ENCODE measurements at regions not wholly inside any gene's neighbourhood (a gene's known extent, or its start where the extent isn't known, plus 50 kb on each side); places are given as distances from the start of the nearest gene placed in this dataset.

GRCh38 chr22:48204296-48204695, 1441.8 kb downstream of the TBC1D22A start:
- no peaks in the 10 kb centered on the region for H3K36me3 ChIP-seq (ENCODE audit: control insufficient read depth in 1 of 2, insufficient read depth in 2 of 2, low read length in 2 of 2)
- no peaks in the 10 kb centered on the region for H3K9me3 ChIP-seq (ENCODE audit: control insufficient read depth in 1 of 2, low read length in 2 of 2)
- no peak overlapping the region for H3K4me3 ChIP-seq (ENCODE audit: low read depth in 1 of 2, low read length in 2 of 2)
- H3K4me1 ChIP-seq (ENCODE audit: control insufficient read depth in 1 of 2, insufficient read depth in 2 of 2, low read length in 2 of 2), result no peaks in the 10 kb centered on the region
- no peaks in the 10 kb centered on the region for H3K27me3 ChIP-seq (ENCODE audit: low read depth, low read length)
- no peak overlapping the region for H3K27ac ChIP-seq (ENCODE audit: low read length)

GRCh38 chr22:48199667-48200066, 1437.2 kb downstream of the TBC1D22A start:
- Histone ChIP-seq H3K36me3 (ENCODE audit: control insufficient read depth in 1 of 2, insufficient read depth in 2 of 2, low read length in 2 of 2) (no peaks in the 10 kb centered on the region), H3K27me3 (ENCODE audit: low read depth, low read length) (no peaks in the 10 kb centered on the region), H3K4me1 (ENCODE audit: control insufficient read depth in 1 of 2, insufficient read depth in 2 of 2, low read length in 2 of 2) (no peaks in the 10 kb centered on the region), H3K4me3 (ENCODE audit: low read depth in 1 of 2, low read length in 2 of 2) (no peak overlapping the region), H3K27ac (ENCODE audit: low read length) (no peak overlapping the region), H3K9me3 (ENCODE audit: control insufficient read depth in 1 of 2, low read length in 2 of 2) (no peaks in the 10 kb centered on the region)

GRCh38 chr22:48198489-48199459, 1436.3 kb downstream of the TBC1D22A start:
- no peaks in the 10 kb centered on the region for H3K9me3 ChIP-seq (ENCODE audit: control insufficient read depth in 1 of 2, low read length in 2 of 2)
- no peak overlapping the region for H3K4me3 ChIP-seq (ENCODE audit: low read depth in 1 of 2, low read length in 2 of 2)
- no peaks in the 10 kb centered on the region for H3K4me1 ChIP-seq (ENCODE audit: control insufficient read depth in 1 of 2, insufficient read depth in 2 of 2, low read length in 2 of 2)
- H3K36me3 ChIP-seq (ENCODE audit: control insufficient read depth in 1 of 2, insufficient read depth in 2 of 2, low read length in 2 of 2), result no peaks in the 10 kb centered on the region
- no peak overlapping the region for H3K27ac ChIP-seq (ENCODE audit: low read length)
- no peaks in the 10 kb centered on the region for H3K27me3 ChIP-seq (ENCODE audit: low read depth, low read length)

GRCh38 chr22:48197189-48197690, 1434.8 kb downstream of the TBC1D22A start:
- H3K4me1 ChIP-seq (ENCODE audit: control insufficient read depth in 1 of 2, insufficient read depth in 2 of 2, low read length in 2 of 2), result no peaks in the 10 kb centered on the region
- no peaks in the 10 kb centered on the region for H3K27me3 ChIP-seq (ENCODE audit: low read depth, low read length)
- no peak overlapping the region for H3K4me3 ChIP-seq (ENCODE audit: low read depth in 1 of 2, low read length in 2 of 2)
- no peak overlapping the region for H3K27ac ChIP-seq (ENCODE audit: low read length)
- H3K36me3 ChIP-seq (ENCODE audit: control insufficient read depth in 1 of 2, insufficient read depth in 2 of 2, low read length in 2 of 2), result no peaks in the 10 kb centered on the region
- H3K9me3 ChIP-seq (ENCODE audit: control insufficient read depth in 1 of 2, low read length in 2 of 2), result peaks cover 0 to 6% of the 10 kb centered on the region in 2 donors

- Histone ChIP-seq H3K9me3 (ENCODE audit: control insufficient read depth in 1 of 2, low read length in 2 of 2) (peaks cover 0 to 6% of the 10 kb centered on the region in 2 donors), H3K36me3 (ENCODE audit: control insufficient read depth in 1 of 2, insufficient read depth in 2 of 2, low read length in 2 of 2) (no peaks in the 10 kb centered on the region), H3K4me3 (ENCODE audit: low read depth in 1 of 2, low read length in 2 of 2) (no peak overlapping the region), H3K27me3 (ENCODE audit: low read depth, low read length) (no peaks in the 10 kb centered on the region), H3K27ac (ENCODE audit: low read length) (no peak overlapping the region), H3K4me1 (ENCODE audit: control insufficient read depth in 1 of 2, insufficient read depth in 2 of 2, low read length in 2 of 2) (no peaks in the 10 kb centered on the region)
Observed at GRCh38 chr22:48192920-48193319, 1430.5 kb downstream of the TBC1D22A start.

- Histone ChIP-seq H3K27ac (ENCODE audit: low read length) (no peak overlapping the region), H3K4me1 (ENCODE audit: control insufficient read depth in 1 of 2, insufficient read depth in 2 of 2, low read length in 2 of 2) (no peaks in the 10 kb centered on the region), H3K9me3 (ENCODE audit: control insufficient read depth in 1 of 2, low read length in 2 of 2) (peaks cover 0 to 6% of the 10 kb centered on the region in 2 donors), H3K4me3 (ENCODE audit: low read depth in 1 of 2, low read length in 2 of 2) (no peak overlapping the region), H3K27me3 (ENCODE audit: low read depth, low read length) (no peaks in the 10 kb centered on the region), H3K36me3 (ENCODE audit: control insufficient read depth in 1 of 2, insufficient read depth in 2 of 2, low read length in 2 of 2) (no peaks in the 10 kb centered on the region)
Observed at GRCh38 chr22:48192071-48192470, 1429.6 kb downstream of the TBC1D22A start.

GRCh38 chr22:48188231-48188721, 1425.8 kb downstream of the TBC1D22A start:
- Histone ChIP-seq H3K4me3 (ENCODE audit: low read depth in 1 of 2, low read length in 2 of 2) (no peak overlapping the region), H3K36me3 (ENCODE audit: control insufficient read depth in 1 of 2, insufficient read depth in 2 of 2, low read length in 2 of 2) (no peaks in the 10 kb centered on the region), H3K27me3 (ENCODE audit: low read depth, low read length) (no peaks in the 10 kb centered on the region), H3K4me1 (ENCODE audit: control insufficient read depth in 1 of 2, insufficient read depth in 2 of 2, low read length in 2 of 2) (no peaks in the 10 kb centered on the region), H3K27ac (ENCODE audit: low read length) (no peak overlapping the region), H3K9me3 (ENCODE audit: control insufficient read depth in 1 of 2, low read length in 2 of 2) (peaks cover 0 to 6% of the 10 kb centered on the region in 2 donors)

GRCh38 chr22:48187356-48187755, 1424.9 kb downstream of the TBC1D22A start:
- H3K4me3 ChIP-seq (ENCODE audit: low read depth in 1 of 2, low read length in 2 of 2), result no peak overlapping the region
- no peak overlapping the region for H3K27ac ChIP-seq (ENCODE audit: low read length)
- H3K9me3 ChIP-seq (ENCODE audit: control insufficient read depth in 1 of 2, low read length in 2 of 2), result no peaks in the 10 kb centered on the region
- no peaks in the 10 kb centered on the region for H3K27me3 ChIP-seq (ENCODE audit: low read depth, low read length)
- no peaks in the 10 kb centered on the region for H3K36me3 ChIP-seq (ENCODE audit: control insufficient read depth in 1 of 2, insufficient read depth in 2 of 2, low read length in 2 of 2)
- H3K4me1 ChIP-seq (ENCODE audit: control insufficient read depth in 1 of 2, insufficient read depth in 2 of 2, low read length in 2 of 2), result no peaks in the 10 kb centered on the region

- H3K9me3 ChIP-seq (ENCODE audit: control insufficient read depth in 1 of 2, low read length in 2 of 2), result no peaks in the 10 kb centered on the region
- H3K27me3 ChIP-seq (ENCODE audit: low read depth, low read length), result no peaks in the 10 kb centered on the region
- no peaks in the 10 kb centered on the region for H3K4me1 ChIP-seq (ENCODE audit: control insufficient read depth in 1 of 2, insufficient read depth in 2 of 2, low read length in 2 of 2)
- H3K36me3 ChIP-seq (ENCODE audit: control insufficient read depth in 1 of 2, insufficient read depth in 2 of 2, low read length in 2 of 2), result no peaks in the 10 kb centered on the region
- H3K27ac ChIP-seq (ENCODE audit: low read length), result no peak overlapping the region
- no peak overlapping the region for H3K4me3 ChIP-seq (ENCODE audit: low read depth in 1 of 2, low read length in 2 of 2)
Observed at GRCh38 chr22:48186146-48186790, 1423.8 kb downstream of the TBC1D22A start.

- Histone ChIP-seq H3K36me3 (ENCODE audit: control insufficient read depth in 1 of 2, insufficient read depth in 2 of 2, low read length in 2 of 2) (no peaks in the 10 kb centered on the region), H3K27me3 (ENCODE audit: low read depth, low read length) (no peaks in the 10 kb centered on the region), H3K4me1 (ENCODE audit: control insufficient read depth in 1 of 2, insufficient read depth in 2 of 2, low read length in 2 of 2) (no peaks in the 10 kb centered on the region), H3K9me3 (ENCODE audit: control insufficient read depth in 1 of 2, low read length in 2 of 2) (no peaks in the 10 kb centered on the region), H3K4me3 (ENCODE audit: low read depth in 1 of 2, low read length in 2 of 2) (no peak overlapping the region), H3K27ac (ENCODE audit: low read length) (no peak overlapping the region)
Observed at GRCh38 chr22:48185071-48186055, 1422.9 kb downstream of the TBC1D22A start.

All from muscle layer of duodenum (tissue), 2 donors.